Smooth muscle cell (in vitro differentiated cells): ENCODE measurements at regions not wholly inside any gene's neighbourhood (a gene's known extent, or its start where the extent isn't known, plus 50 kb on each side); places are given as distances from the start of the nearest gene placed in this dataset.

Source experiments
- DNase-seq: peaks from one replicate; lab custom pipeline; 2025; ENCODE audit not compliant: unreplicated experiment; lab: John Stamatoyannopoulos, UW
- H2AFZ ChIP-seq: fragments of 200-600 bp; sonication (generic); 2 replicates; pipeline ENCODE4 v1.6.0; 2016; ENCODE audit warnings: antibody characterized with exemption, low read depth, mild to moderate bottlenecking
- H3F3A ChIP-seq: fragments of 200-600 bp; sonication (generic); 2 replicates; pipeline ENCODE4 v1.6.0; 2017; ENCODE audit warnings: antibody characterized with exemption, low read depth
- H3K27ac ChIP-seq: fragments of 200-600 bp; sonication (generic); 2 replicates; pipeline ENCODE4 v1.5.1; 2016; ENCODE audit warnings: low read depth, mild to moderate bottlenecking
- H3K27me3 ChIP-seq: fragments of 200-600 bp; sonication (generic); 2 replicates; pipeline ENCODE4 v1.6.1; 2016; ENCODE audit warnings: low read depth, mild to moderate bottlenecking
- H3K36me3 ChIP-seq: fragments of 200-600 bp; sonication (generic); 2 replicates; pipeline ENCODE4 v1.5.1; 2016; ENCODE audit warnings: low read depth
- H3K4me1 ChIP-seq: fragments of 200-600 bp; sonication (generic); 2 replicates; pipeline ENCODE4 v1.5.1; 2016; ENCODE audit warnings: low read depth
- H3K4me2 ChIP-seq: fragments of 200-600 bp; sonication (generic); 2 replicates; pipeline ENCODE4 v1.6.0; 2016; ENCODE audit warnings: mild to moderate bottlenecking
- H3K4me3 ChIP-seq: fragments of 200-600 bp; sonication (generic); 2 replicates; pipeline ENCODE4 v1.5.1; 2016; ENCODE audit warnings: mild to moderate bottlenecking
- H3K79me2 ChIP-seq: fragments of 200-600 bp; sonication (generic); 2 replicates; pipeline ENCODE4 v1.6.0; 2016; ENCODE audit warnings: low read depth, mild to moderate bottlenecking
- H3K9ac ChIP-seq: fragments of 200-600 bp; sonication (generic); 2 replicates; pipeline ENCODE4 v1.6.0; 2016; ENCODE audit warnings: low read depth
- H3K9me3 ChIP-seq: fragments of 200-600 bp; sonication (generic); replicated peaks from 2 replicates; pipeline ENCODE4 v1.5.1; 2016; ENCODE audit warnings: low read depth
- H4K20me1 ChIP-seq: fragments of 200-600 bp; sonication (generic); 2 replicates; pipeline ENCODE4 v1.6.0; 2016; ENCODE audit warnings: low read depth
- CTCF ChIP-seq: fragments of 200-600 bp; sonication (generic); IDR thresholded peaks from 2 replicates; pipeline ENCODE4 v1.5.1; 2017; ENCODE audit warnings: borderline replicate concordance, mild to moderate bottlenecking, antibody characterized with exemption; ENCODE audit not compliant: insufficient read depth, poor library complexity, severe bottlenecking
- WGBS: methylation state at CpG from one replicate; pipeline ENCODE4 v1.1.7; 2016; ENCODE audit warnings: low lambda C conversion rate; 5-methylcytosine and 5-hydroxymethylcytosine counted together

GRCh38 chr2:7604456-7604855, 687.2 kb downstream of the RNF144A start:
- Histone ChIP-seq H3K9me3 (no peaks in the 10 kb centered on the region), H3K27ac (no peak overlapping the region), H3F3A (no peaks in the 10 kb centered on the region), H3K4me1 (no peaks in the 10 kb centered on the region), H4K20me1 (no peaks in the 10 kb centered on the region), H3K36me3 (no peaks in the 10 kb centered on the region), H3K27me3 (no peaks in the 10 kb centered on the region), H3K79me2 (no peaks in the 10 kb centered on the region), H3K9ac (no peak overlapping the region), H3K4me3 (no peak overlapping the region), H2AFZ (no peak overlapping the region), H3K4me2 (no peak overlapping the region)
- WGBS, result 94% methylated on average over 3 of the region's 3 CpGs
- TF ChIP-seq CTCF, result no peak
- no peak for DNase-seq

GRCh38 chr2:7607441-7608173, 690.4 kb downstream of the RNF144A start:
- Histone ChIP-seq H2AFZ (no peak overlapping the region), H3K36me3 (no peaks in the 10 kb centered on the region), H3K4me3 (no peak overlapping the region), H3K79me2 (no peaks in the 10 kb centered on the region), H4K20me1 (no peaks in the 10 kb centered on the region), H3F3A (no peaks in the 10 kb centered on the region), H3K9ac (no peak overlapping the region), H3K27me3 (no peaks in the 10 kb centered on the region), H3K4me2 (no peak overlapping the region), H3K4me1 (no peaks in the 10 kb centered on the region), H3K27ac (no peak overlapping the region), H3K9me3 (no peaks in the 10 kb centered on the region)
- 64% methylated on average over 8 of the region's 8 CpGs for WGBS
- no peak for TF ChIP-seq CTCF
- DNase-seq, result no peak

- Histone ChIP-seq H3K79me2 (no peaks in the 10 kb centered on the region), H2AFZ (no peak overlapping the region), H3K4me3 (no peak overlapping the region), H3K36me3 (no peaks in the 10 kb centered on the region), H3K4me1 (no peaks in the 10 kb centered on the region), H3K9me3 (no peaks in the 10 kb centered on the region), H3K27me3 (no peaks in the 10 kb centered on the region), H3F3A (no peaks in the 10 kb centered on the region), H4K20me1 (no peaks in the 10 kb centered on the region), H3K27ac (no peak overlapping the region), H3K9ac (no peak overlapping the region), H3K4me2 (no peak overlapping the region)
- TF ChIP-seq CTCF, result no peak
- no peak for DNase-seq
- WGBS, result 97% methylated on average over 7 of the region's 7 CpGs
These were observed 692.3 kb downstream of the RNF144A start for GRCh38 chr2:7609556-7609955.

GRCh38 chr2:7609974-7610373, 692.8 kb downstream of the RNF144A start:
- WGBS, result 95% methylated on average over 8 of the region's 8 CpGs
- H3K27me3 ChIP-seq, result no peaks in the 10 kb centered on the region
- H3F3A ChIP-seq, result no peaks in the 10 kb centered on the region
- H4K20me1 ChIP-seq, result no peaks in the 10 kb centered on the region
- H3K27ac ChIP-seq, result no peak overlapping the region
- DNase-seq, result no peak
- no peaks in the 10 kb centered on the region for H3K4me1 ChIP-seq
- no peak overlapping the region for H3K4me2 ChIP-seq
- H3K9ac ChIP-seq, result no peak overlapping the region
- no peak overlapping the region for H2AFZ ChIP-seq
- H3K36me3 ChIP-seq, result no peaks in the 10 kb centered on the region
- H3K4me3 ChIP-seq, result no peak overlapping the region
- no peak for TF ChIP-seq CTCF
- no peaks in the 10 kb centered on the region for H3K9me3 ChIP-seq
- H3K79me2 ChIP-seq, result no peaks in the 10 kb centered on the region
